ENCODE measurements at regions not wholly inside any gene's neighbourhood (a gene's known extent, or its start where the extent isn't known, plus 50 kb on each side); places are given as distances from the start of the nearest gene placed in this dataset.

- Histone ChIP-seq H3K27ac (ENCODE audit: insufficient read depth, low read depth, low read length) (no peak overlapping the region), H3K9ac (replicated peaks; ENCODE audit: extremely low read depth, insufficient read depth, low read length) (no peak overlapping the region), H2AFZ (ENCODE audit: low read depth, low read length) (no peak overlapping the region), H3K79me2 (ENCODE audit: control insufficient read depth, insufficient read depth, low read length) (no peaks in the 10 kb centered on the region), H3K4me2 (ENCODE audit: insufficient read depth, low read length) (no peak overlapping the region), H3K36me3 (ENCODE audit: control insufficient read depth in 2 of 2, extremely low read depth in 1 of 2, insufficient read depth in 2 of 2, low read length in 2 of 2) (no peaks in the 10 kb centered on the region), H3K9me1 (replicated peaks; ENCODE audit: control insufficient read depth, extremely low read depth, insufficient read depth, low read length) (no peaks in the 10 kb centered on the region), H3K4me3 (replicated peaks in 1 of 3; ENCODE audit: insufficient read depth in 1 of 3, low read depth in 1 of 3, low read length in 3 of 3) (no peak overlapping the region), H4K20me1 (replicated peaks; ENCODE audit: control insufficient read depth, extremely low read depth, insufficient read depth, low read length) (no peaks in the 10 kb centered on the region), H3K9me3 (replicated peaks; ENCODE audit: control insufficient read depth, insufficient read depth, low read length) (no peaks in the 10 kb centered on the region), H3K4me1 (ENCODE audit: control insufficient read depth, extremely low read depth, insufficient read depth, low read length) (peaks cover 9% of the 10 kb centered on the region), H3K27me3 (ENCODE audit: control insufficient read depth in 2 of 2, insufficient read depth in 2 of 2, low read length in 2 of 2) (peaks cover 3 to 5% of the 10 kb centered on the region in 2 experiments)
- ChIA-PET CTCF (interaction anchor here (0.8 kb wide), 1 partner anchor 27 kb away, joined by 3 read pairs; no protein-coding TSS in a partner anchor), POLR2A (no interaction called here)
- intact Hi-C loops (cut with micrococcal nuclease), result no loop called here
- TF ChIP-seq, protein P1, sequence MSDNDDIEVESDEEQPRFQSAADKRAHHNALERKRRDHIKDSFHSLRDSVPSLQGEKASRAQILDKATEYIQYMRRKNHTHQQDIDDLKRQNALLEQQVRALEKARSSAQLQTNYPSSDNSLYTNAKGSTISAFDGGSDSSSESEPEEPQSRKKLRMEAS (IDR thresholded peaks at IDR 0.05; ENCODE audit: insufficient read depth, insufficient read length), result no peak
- no peak for TF ChIP-seq GATA2 (IDR thresholded peaks at IDR 0.05; ENCODE audit: insufficient read depth, insufficient read length, low read depth, low read length)
- no peak for TF ChIP-seq EZH2 (IDR thresholded peaks at IDR 0.05; ENCODE audit: borderline replicate concordance, low read depth, low read length, severe bottlenecking)
- TF ChIP-seq FOS (IDR thresholded peaks at IDR 0.05; ENCODE audit: borderline replicate concordance, insufficient read depth, low read length), result no peak
- TF ChIP-seq MYC (IDR thresholded peaks at IDR 0.05; ENCODE audit: low read depth, low read length), result no peak
- no peak for TF ChIP-seq POLR2AphosphoS5 (IDR thresholded peaks at IDR 0.05; ENCODE audit: insufficient read depth, low read depth, low read length)
- TF ChIP-seq JUN (IDR thresholded peaks at IDR 0.05; ENCODE audit: borderline replicate concordance, insufficient read depth, insufficient read length, low read depth), result no peak
- TF ChIP-seq CTCF (IDR thresholded peaks at IDR 0.05; ENCODE audit: extremely low read depth in 1 of 2, insufficient read depth in 1 of 2, low read depth in 1 of 2, low read length in 2 of 2), result no peak
- TF ChIP-seq POLR2A (IDR thresholded peaks at IDR 0.05; ENCODE audit: low read depth, low read length), result no peak
- FAIRE-seq (no peak), DNase-seq (ENCODE audit: low read depth, low spot score) (no peak)
- dilution Hi-C loops (cut with MboI; ENCODE audit: extremely low pct_ligation_motif_present, low sequenced_read_pairs), result no loop called here
- no TSS peak for BruUV-seq (replicated peaks)
Measured at GRCh38 chr2:237230355-237230754, 144.7 kb downstream of the COPS8 start.
